ENCODE measurements at regions not wholly inside any gene's neighbourhood (a gene's known extent, or its start where the extent isn't known, plus 50 kb on each side); places are given as distances from the start of the nearest gene placed in this dataset.

- H3K4me3 ChIP-seq (ENCODE audit: low read length), result no peak overlapping the region
- DNase-seq (ENCODE audit: low read depth), result no peak
- TF ChIP-seq, protein P1, sequence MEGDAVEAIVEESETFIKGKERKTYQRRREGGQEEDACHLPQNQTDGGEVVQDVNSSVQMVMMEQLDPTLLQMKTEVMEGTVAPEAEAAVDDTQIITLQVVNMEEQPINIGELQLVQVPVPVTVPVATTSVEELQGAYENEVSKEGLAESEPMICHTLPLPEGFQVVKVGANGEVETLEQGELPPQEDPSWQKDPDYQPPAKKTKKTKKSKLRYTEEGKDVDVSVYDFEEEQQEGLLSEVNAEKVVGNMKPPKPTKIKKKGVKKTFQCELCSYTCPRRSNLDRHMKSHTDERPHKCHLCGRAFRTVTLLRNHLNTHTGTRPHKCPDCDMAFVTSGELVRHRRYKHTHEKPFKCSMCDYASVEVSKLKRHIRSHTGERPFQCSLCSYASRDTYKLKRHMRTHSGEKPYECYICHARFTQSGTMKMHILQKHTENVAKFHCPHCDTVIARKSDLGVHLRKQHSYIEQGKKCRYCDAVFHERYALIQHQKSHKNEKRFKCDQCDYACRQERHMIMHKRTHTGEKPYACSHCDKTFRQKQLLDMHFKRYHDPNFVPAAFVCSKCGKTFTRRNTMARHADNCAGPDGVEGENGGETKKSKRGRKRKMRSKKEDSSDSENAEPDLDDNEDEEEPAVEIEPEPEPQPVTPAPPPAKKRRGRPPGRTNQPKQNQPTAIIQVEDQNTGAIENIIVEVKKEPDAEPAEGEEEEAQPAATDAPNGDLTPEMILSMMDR (conservative IDR thresholded peaks at IDR 0.05; ENCODE audit: low read depth, low read length), result no peak
These were observed 51.8 kb upstream of the AGR3 start for GRCh38 chr7:16933296-16934279.

DNA sequence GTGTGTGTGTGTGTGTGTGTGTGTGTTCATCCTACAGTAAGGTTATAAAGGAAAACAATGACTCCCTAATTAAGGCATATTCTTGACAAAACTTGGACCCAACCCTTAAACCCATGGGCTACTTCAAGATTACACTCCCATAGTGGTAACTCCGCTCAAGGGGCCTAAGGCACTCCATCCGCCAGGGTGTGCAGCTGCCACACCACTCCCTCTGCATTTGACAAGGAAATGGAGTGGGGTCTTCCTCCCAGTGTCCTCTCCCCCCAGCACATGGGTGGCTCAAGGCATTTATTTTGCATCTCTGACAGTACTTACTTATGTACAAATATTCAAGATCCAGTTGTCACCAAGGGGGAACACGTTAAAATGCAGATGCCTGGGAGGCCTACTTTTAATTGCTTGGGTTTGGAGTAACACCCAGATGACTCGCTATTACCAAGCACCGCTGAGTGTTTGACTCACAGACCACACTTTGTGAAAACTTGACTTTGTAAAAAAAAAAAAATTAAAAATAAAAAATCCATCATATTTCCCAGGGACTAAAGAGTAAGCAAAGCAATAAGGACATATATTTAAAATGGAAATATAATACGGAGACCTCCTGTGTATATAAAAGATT, 53.0 kb upstream of the AGR3 start:
- no peak overlapping the region for H3K4me3 ChIP-seq (ENCODE audit: low read length)
- TF ChIP-seq, protein P1 (conservative IDR thresholded peaks at IDR 0.05; ENCODE audit: low read depth, low read length), result no peak
- DNase-seq (ENCODE audit: low read depth), result no peak

GRCh38 chr7:16935341-16935735, 53.6 kb upstream of the AGR3 start:
- DNase-seq (ENCODE audit: low read depth), result no peak
- H3K4me3 ChIP-seq (ENCODE audit: low read length), result no peak overlapping the region

GRCh38 chr7:16936626-16937422, 55.0 kb upstream of the AGR3 start:
- no peak overlapping the region for H3K4me3 ChIP-seq (ENCODE audit: low read length)
- TF ChIP-seq, protein P1 (conservative IDR thresholded peaks at IDR 0.05; ENCODE audit: low read depth, low read length), result no peak
- DNase-seq (ENCODE audit: low read depth), result no peak

More at GRCh38 chr7:16935341-16935735, 53.6 kb upstream of the AGR3 start:
- TF ChIP-seq, protein P1 (conservative IDR thresholded peaks at IDR 0.05; ENCODE audit: low read depth, low read length), result no peak

GRCh38 chr7:16939161-16939560, 57.4 kb upstream of the AGR3 start:
- TF ChIP-seq, protein P1 (conservative IDR thresholded peaks at IDR 0.05; ENCODE audit: low read depth, low read length), result no peak
- H3K4me3 ChIP-seq (ENCODE audit: low read length), result no peak overlapping the region
- no peak for DNase-seq (ENCODE audit: low read depth)

GRCh38 chr7:16940776-16941175, 59.0 kb upstream of the AGR3 start:
- H3K4me3 ChIP-seq (ENCODE audit: low read length), result no peak overlapping the region
- no peak for DNase-seq (ENCODE audit: low read depth)
- TF ChIP-seq, protein P1 (conservative IDR thresholded peaks at IDR 0.05; ENCODE audit: low read depth, low read length), result no peak

Measured in retinal pigment epithelial cell (primary cell).